ENCODE measurements at regions not wholly inside any gene's neighbourhood (a gene's known extent, or its start where the extent isn't known, plus 50 kb on each side); places are given as distances from the start of the nearest gene placed in this dataset.

GRCh38 chr12:4210183-4210582 lies 63.4 kb upstream of the CCND2 start:
- no peaks in the 10 kb centered on the region for H3K36me3 ChIP-seq (replicated peaks in 1 of 2; ENCODE audit: control insufficient read depth in 1 of 2, insufficient read depth in 2 of 2, low read length in 2 of 2)
- H3K27me3 ChIP-seq (ENCODE audit: control insufficient read depth in 2 of 2, insufficient read depth in 2 of 2, low read length in 2 of 2): no peaks in the 10 kb centered on the region
- Mint-ChIP-seq H3K27me3 (ENCODE audit: low read depth in 3 of 3) (peaks cover 0 to 4% (median 2%) of the 10 kb centered on the region in 3 donors), H3K27ac (no peak overlapping the region), H3K4me1 (peaks cover 46% of the 10 kb centered on the region), H3K9me3 (peaks cover 0 to 4% (median 0%) of the 10 kb centered on the region in 7 donors), H3K36me3 (no peaks in the 10 kb centered on the region), H3K4me3 (no peak overlapping the region)
- no peak overlapping the region for H3K4me3 ChIP-seq (replicated peaks in 1 of 3; ENCODE audit: low read depth in 2 of 3, low read length in 3 of 3)
- DNase-seq: no peak
- no peak overlapping the region for H2AFZ ChIP-seq (ENCODE audit: insufficient read depth, low read depth, low read length, poor library complexity, severe bottlenecking)
- H3K4me1 ChIP-seq (ENCODE audit: control insufficient read depth in 1 of 2, insufficient read depth in 2 of 2, low read length in 2 of 2): peaks cover 41 to 48% of the 10 kb centered on the region in 2 donors
- 100% methylated on average over 2 of the region's 4 CpGs for WGBS (ENCODE audit: insufficient coverage)
- H3K4me2 ChIP-seq (replicated peaks; ENCODE audit: extremely low read depth, low read length, poor library complexity, severe bottlenecking): no peak overlapping the region
- H4K20me1 ChIP-seq (ENCODE audit: insufficient read depth, low read length): no peaks in the 10 kb centered on the region
- no peak overlapping the region for H3K9ac ChIP-seq (ENCODE audit: insufficient read depth, low read length, poor library complexity, severe bottlenecking)
- no peak for TF ChIP-seq CTCF (IDR thresholded peaks at IDR 0.05)
- H3K9me3 ChIP-seq (replicated peaks in 1 of 2; ENCODE audit: control insufficient read depth in 1 of 2, insufficient read depth in 1 of 2, low read length in 2 of 2): no peaks in the 10 kb centered on the region
- intact Hi-C loops (cut with micrococcal nuclease): loop anchor here in 1 of 2 donors (10.0 kb wide), 1 partner anchor 55 kb away; no protein-coding TSS in a partner anchor
- no peak overlapping the region for H3K27ac ChIP-seq (ENCODE audit: low read depth in 1 of 2, low read length in 2 of 2)
- no peaks in the 10 kb centered on the region for H3K79me2 ChIP-seq (ENCODE audit: insufficient read depth, low read length)

- no peaks in the 10 kb centered on the region for H3K36me3 Mint-ChIP-seq
- H3K79me2 ChIP-seq (ENCODE audit: insufficient read depth, low read length): no peaks in the 10 kb centered on the region
- H3K4me3 ChIP-seq (replicated peaks in 1 of 3; ENCODE audit: low read depth in 2 of 3, low read length in 3 of 3): no peak overlapping the region
- H2AFZ ChIP-seq (ENCODE audit: insufficient read depth, low read depth, low read length, poor library complexity, severe bottlenecking): no peak overlapping the region
- H3K4me2 ChIP-seq (replicated peaks; ENCODE audit: extremely low read depth, low read length, poor library complexity, severe bottlenecking): no peak overlapping the region
- WGBS (ENCODE audit: insufficient coverage): 60% methylated on average over 2 of the region's 9 CpGs
- intact Hi-C loops (cut with micrococcal nuclease): no loop called here
- no peaks in the 10 kb centered on the region for H3K27me3 ChIP-seq (ENCODE audit: control insufficient read depth in 2 of 2, insufficient read depth in 2 of 2, low read length in 2 of 2)
- H3K4me1 ChIP-seq (ENCODE audit: control insufficient read depth in 1 of 2, insufficient read depth in 2 of 2, low read length in 2 of 2): peaks cover 48 to 58% of the 10 kb centered on the region in 2 donors
- H3K36me3 ChIP-seq (replicated peaks in 1 of 2; ENCODE audit: control insufficient read depth in 1 of 2, insufficient read depth in 2 of 2, low read length in 2 of 2): no peaks in the 10 kb centered on the region
- peaks cover 56% of the 10 kb centered on the region for H3K4me1 Mint-ChIP-seq
- H3K9ac ChIP-seq (ENCODE audit: insufficient read depth, low read length, poor library complexity, severe bottlenecking): no peak overlapping the region
- no peak overlapping the region for H3K27ac ChIP-seq (ENCODE audit: low read depth in 1 of 2, low read length in 2 of 2)
- no peak for TF ChIP-seq CTCF (IDR thresholded peaks at IDR 0.05)
- H3K4me3 Mint-ChIP-seq: no peak overlapping the region
- H3K27ac Mint-ChIP-seq: no peak overlapping the region
- no peaks in the 10 kb centered on the region for H3K9me3 Mint-ChIP-seq
- DNase-seq: no peak
- H4K20me1 ChIP-seq (ENCODE audit: insufficient read depth, low read length): no peaks in the 10 kb centered on the region
- no peaks in the 10 kb centered on the region for H3K9me3 ChIP-seq (replicated peaks in 1 of 2; ENCODE audit: control insufficient read depth in 1 of 2, insufficient read depth in 1 of 2, low read length in 2 of 2)
- peaks cover 0 to 2% (median 0%) of the 10 kb centered on the region in 3 donors for H3K27me3 Mint-ChIP-seq (ENCODE audit: low read depth in 3 of 3)
Measured at GRCh38 chr12:4206470-4206869, 67.1 kb upstream of the CCND2 start.
